ENCODE measurements at regions not wholly inside any gene's neighbourhood (a gene's known extent, or its start where the extent isn't known, plus 50 kb on each side); places are given as distances from the start of the nearest gene placed in this dataset.

DNA sequence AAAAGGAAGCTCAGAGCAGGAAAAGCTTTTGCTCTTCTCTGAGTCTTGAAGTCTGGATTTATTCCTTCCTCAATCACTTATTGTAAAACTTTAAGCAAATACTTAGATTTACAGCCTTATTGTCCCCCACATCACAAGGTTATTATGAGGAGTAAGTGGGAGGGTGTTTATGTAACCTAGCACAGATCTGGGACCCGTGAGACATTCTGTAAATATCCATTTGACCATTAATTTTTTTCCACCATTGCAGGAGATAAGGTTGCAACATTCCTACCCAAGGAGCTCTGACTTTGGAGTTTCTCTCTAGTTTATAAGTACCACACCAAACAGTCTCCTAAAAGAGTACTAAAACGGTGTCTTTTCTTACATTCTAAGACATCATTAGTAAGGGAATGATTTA, 52.1 kb upstream of the CTIF start:
- Histone ChIP-seq H3K4me1 (ENCODE audit: control insufficient read depth in 1 of 2, insufficient read depth in 2 of 2, low read depth in 1 of 2, low read length in 1 of 2) (peaks cover 0 to 8% of the 10 kb centered on the region in 2 experiments; a peak in 2 of 4 replicates), H4K20me1 (ENCODE audit: insufficient read depth) (no peaks in the 10 kb centered on the region), H3K9ac (no peak overlapping the region), H3K36me3 (replicated peaks in 1 of 2; ENCODE audit: control insufficient read depth in 1 of 2, insufficient read depth in 2 of 2, low read length in 1 of 2) (no peaks in the 10 kb centered on the region), H3K4me3 (ENCODE audit: low read depth in 2 of 2, low read length in 1 of 2) (no peak overlapping the region), H3K79me2 (ENCODE audit: insufficient read depth) (no peaks in the 10 kb centered on the region), H3K4me2 (no peak overlapping the region), H3K9me3 (no peaks in the 10 kb centered on the region), H3K27ac (ENCODE audit: low read depth in 2 of 2, low read length in 1 of 2) (no peak overlapping the region), H3K27me3 (ENCODE audit: insufficient read depth) (no peaks in the 10 kb centered on the region), H2AFZ (ENCODE audit: low read depth) (no peak overlapping the region), H3F3A (replicated peaks; ENCODE audit: insufficient read depth) (no peaks in the 10 kb centered on the region), H3K9me2 (no peaks in the 10 kb centered on the region)
- 66% methylated on average over 2 of the region's 2 CpGs for WGBS (ENCODE audit: low lambda C conversion rate)
- ChIA-PET POLR2A (no interaction called here), CTCF (interaction anchor here (0.7 to 4.3 kb wide), 8 partner anchors 8 to 180 kb away, joined by 3 to 26 read pairs (median 3); no protein-coding TSS in a partner anchor)
- no peak for TF ChIP-seq RXRA (IDR thresholded peaks at IDR 0.05; ENCODE audit: borderline replicate concordance, low read depth)
- TF ChIP-seq NRF1 (IDR thresholded peaks at IDR 0.05; ENCODE audit: low read depth, low read length) = no peak
- no peak for TF ChIP-seq CHD2 (IDR thresholded peaks at IDR 0.05; ENCODE audit: low read length, partially characterized antibody)
- no peak for TF ChIP-seq JUND (IDR thresholded peaks at IDR 0.05)
- no peak for TF ChIP-seq REST (IDR thresholded peaks at IDR 0.05; ENCODE audit: low read depth, low read length)
- no peak for TF ChIP-seq TAF1 (IDR thresholded peaks at IDR 0.05; ENCODE audit: borderline replicate concordance, low read depth, low read length)
- TF ChIP-seq, protein P1, sequence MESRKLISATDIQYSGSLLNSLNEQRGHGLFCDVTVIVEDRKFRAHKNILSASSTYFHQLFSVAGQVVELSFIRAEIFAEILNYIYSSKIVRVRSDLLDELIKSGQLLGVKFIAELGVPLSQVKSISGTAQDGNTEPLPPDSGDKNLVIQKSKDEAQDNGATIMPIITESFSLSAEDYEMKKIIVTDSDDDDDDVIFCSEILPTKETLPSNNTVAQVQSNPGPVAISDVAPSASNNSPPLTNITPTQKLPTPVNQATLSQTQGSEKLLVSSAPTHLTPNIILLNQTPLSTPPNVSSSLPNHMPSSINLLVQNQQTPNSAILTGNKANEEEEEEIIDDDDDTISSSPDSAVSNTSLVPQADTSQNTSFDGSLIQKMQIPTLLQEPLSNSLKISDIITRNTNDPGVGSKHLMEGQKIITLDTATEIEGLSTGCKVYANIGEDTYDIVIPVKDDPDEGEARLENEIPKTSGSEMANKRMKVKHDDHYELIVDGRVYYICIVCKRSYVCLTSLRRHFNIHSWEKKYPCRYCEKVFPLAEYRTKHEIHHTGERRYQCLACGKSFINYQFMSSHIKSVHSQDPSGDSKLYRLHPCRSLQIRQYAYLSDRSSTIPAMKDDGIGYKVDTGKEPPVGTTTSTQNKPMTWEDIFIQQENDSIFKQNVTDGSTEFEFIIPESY (IDR thresholded peaks at IDR 0.05; ENCODE audit: borderline replicate concordance, low read depth) = no peak
- no peak for TF ChIP-seq RCOR1 (IDR thresholded peaks at IDR 0.05; ENCODE audit: low read length)
- no peak for TF ChIP-seq EP300 (IDR thresholded peaks at IDR 0.05; ENCODE audit: borderline replicate concordance in 1 of 2, low read depth in 1 of 2, low read length in 1 of 2)
- TF ChIP-seq TCF12 (IDR thresholded peaks at IDR 0.05) = no peak
- no peak for TF ChIP-seq RFX5 (IDR thresholded peaks at IDR 0.05; ENCODE audit: low read length)
- no peak for TF ChIP-seq PBX3 (IDR thresholded peaks at IDR 0.05)
- TF ChIP-seq NFIC (IDR thresholded peaks at IDR 0.05; ENCODE audit: borderline replicate concordance) = no peak
- TF ChIP-seq ELF1 (IDR thresholded peaks at IDR 0.05) = no peak
- TF ChIP-seq FOXM1 (IDR thresholded peaks at IDR 0.05; ENCODE audit: low read depth) = no peak
- no peak for DNase-seq

All from SK-N-SH (cell line).